GM12878 (cell line): ENCODE measurements at regions not wholly inside any gene's neighbourhood (a gene's known extent, or its start where the extent isn't known, plus 50 kb on each side); places are given as distances from the start of the nearest gene placed in this dataset.

Experiments
- ATAC-seq: fragments of 200-7000 bp; cut with Tn5 transposase; 3 replicates; pipeline ENCODE4 v1.9.1; 2020; ENCODE audit warnings: mild to moderate bottlenecking, moderate library complexity
- BruUV-seq: library from RNA; stranded (reverse); fragments of 400-500 nt; replicated peaks from 2 replicates; lab custom pipeline; 2021; lab: Mats Ljungman, UMichigan
- CTCF ChIA-PET: fragments of 300-600 bp; sonication (Branson Sonifier 250); formaldehyde crosslinking; extraction: SDS; loops from one replicate; lab custom pipeline; 2021; ENCODE audit warnings: inconsistent platforms; lab: Yijun Ruan, JAX
- POLR2A ChIA-PET: fragments of 350-600 bp; formaldehyde crosslinking; extraction: SDS; loops from one replicate; lab custom pipeline; 2021; ENCODE audit warnings: inconsistent platforms; lab: Charles Lee
- RAD21 ChIA-PET: fragments of 300-600 bp; sonication (Branson Sonifier 250); formaldehyde crosslinking; loops from one replicate; lab custom pipeline; 2023; ENCODE audit warnings: antibody characterized with exemption; ENCODE audit not compliant: unreplicated experiment; lab: Charles Lee
- SMC1A ChIA-PET: fragments of 300-600 bp; sonication (Branson Sonifier 250); formaldehyde crosslinking; loops from one replicate; lab custom pipeline; 2023; ENCODE audit not compliant: unreplicated experiment, uncharacterized antibody; lab: Charles Lee
- DNase-seq: peaks from one replicate; pipeline ENCODE4 v3.0.0-alpha.2; 2011; ENCODE audit warnings: low read depth, low spot score
- FAIRE-seq: peaks from 3 replicates; lab custom pipeline; 2011; peaks lifted over from hg19 to GRCh38; lab: Jason Lieb, UNC
- H2AFZ ChIP-seq: 2 replicates; pipeline ENCODE4 v1.6.0; 2011; ENCODE audit warnings: low read depth, low read length, control low read depth; ENCODE audit not compliant: control insufficient read depth
- H3K27ac ChIP-seq: 2 replicates; pipeline ENCODE4 v1.5.1; 2011; ENCODE audit warnings: control low read depth; ENCODE audit not compliant: control insufficient read depth, insufficient read depth
- H3K27me3 ChIP-seq, 2 experiments: replicated peaks in 1 of 2; 2 replicates each; pipeline versions ENCODE4 v1.6.0 to v1.6.1; 2011; ENCODE audit warnings: low read length in 1 of 2; ENCODE audit not compliant: control insufficient read depth in 2 of 2, insufficient read depth in 2 of 2
- H3K36me3 ChIP-seq, 2 experiments: 2 replicates each; pipeline ENCODE4 v1.5.1; 2011; ENCODE audit warnings: low read length in 1 of 2; ENCODE audit not compliant: control insufficient read depth in 2 of 2, insufficient read depth in 2 of 2
- H3K4me1 ChIP-seq: 2 replicates; pipeline ENCODE4 v1.6.1; 2011; ENCODE audit warnings: mild to moderate bottlenecking, low read length, moderate library complexity, mixed read lengths; ENCODE audit not compliant: control insufficient read depth, insufficient read depth
- H3K4me2 ChIP-seq: 2 replicates; pipeline ENCODE4 v1.6.0; 2011; ENCODE audit warnings: control low read depth; ENCODE audit not compliant: control insufficient read depth, insufficient read depth
- H3K4me3 ChIP-seq: fragments of 200-600 bp; sonication (generic); 2 replicates; pipeline ENCODE4 v1.5.1; 2016
- H3K79me2 ChIP-seq: 2 replicates; pipeline ENCODE4 v1.6.0; 2011; ENCODE audit warnings: low read length; ENCODE audit not compliant: control insufficient read depth, insufficient read depth
- H3K9ac ChIP-seq: 2 replicates; pipeline ENCODE4 v1.8.0; 2011; ENCODE audit warnings: low read length, control low read depth, mixed read lengths; ENCODE audit not compliant: control insufficient read depth, insufficient read depth
- H3K9me3 ChIP-seq: replicated peaks from 3 replicates; pipeline ENCODE4 v1.5.1; 2011; ENCODE audit warnings: mild to moderate bottlenecking, low read length; ENCODE audit not compliant: control insufficient read depth, insufficient read depth
- H4K20me1 ChIP-seq: 2 replicates; pipeline ENCODE4 v1.6.0; 2011; ENCODE audit not compliant: control insufficient read depth, insufficient read depth
- CBFB ChIP-seq: IDR thresholded peaks from 2 replicates; pipeline ENCODE4 v1.6.1; 2016; ENCODE audit warnings: antibody characterized with exemption, low read depth
- CBX5 ChIP-seq: sonication (generic); IDR thresholded peaks from 2 replicates; pipeline ENCODE4 v1.6.1; 2016; ENCODE audit warnings: low read depth, moderate library complexity, mild to moderate bottlenecking, inconsistent platforms
- ELK1 ChIP-seq: IDR thresholded peaks from 2 replicates; pipeline ENCODE4 v1.6.1; 2012; ENCODE audit warnings: low read depth, low read length, improper control_type of control experiment
- EZH2 ChIP-seq: IDR thresholded peaks from 2 replicates; pipeline ENCODE4 v1.6.1; 2012; ENCODE audit warnings: low read depth, mild to moderate bottlenecking, control low read depth, inconsistent platforms, low read length, borderline replicate concordance; ENCODE audit not compliant: control insufficient read depth
- IRF3 ChIP-seq: fragments of 450-650 bp; IDR thresholded peaks from 2 replicates; pipeline ENCODE4 v1.6.1; 2014; ENCODE audit warnings: mild to moderate bottlenecking
- MTA2 ChIP-seq: fragments of 450-650 bp; IDR thresholded peaks from 2 replicates; pipeline ENCODE4 v1.6.1; 2016; ENCODE audit warnings: low read depth, mild to moderate bottlenecking, moderate library complexity
- PBX3 ChIP-seq: IDR thresholded peaks from 2 replicates; pipeline ENCODE4 v1.6.1; 2011; ENCODE audit warnings: mild to moderate bottlenecking, low read depth, low read length, moderate library complexity; ENCODE audit not compliant: insufficient replicate concordance
- RELA ChIP-seq: fragments of 450-650 bp; IDR thresholded peaks from 2 replicates; pipeline ENCODE4 v1.8.0; 2014; ENCODE audit warnings: borderline replicate concordance; ENCODE audit not compliant: partially characterized antibody
- SMARCA5 ChIP-seq: fragments of 450-650 bp; IDR thresholded peaks from 2 replicates; pipeline ENCODE4 v1.6.1; 2017; ENCODE audit warnings: mild to moderate bottlenecking
- SMC3 ChIP-seq: IDR thresholded peaks from 2 replicates; pipeline ENCODE4 v1.6.1; 2011; ENCODE audit warnings: low read length, improper control_type of control experiment, borderline replicate concordance
- USF2 ChIP-seq: IDR thresholded peaks from 2 replicates; pipeline ENCODE4 v1.6.1; 2011; ENCODE audit warnings: low read depth, low read length, improper control_type of control experiment, borderline replicate concordance
- ZNF687 ChIP-seq: fragments of 450-650 bp; IDR thresholded peaks from 2 replicates; pipeline ENCODE4 v1.6.1; 2017; ENCODE audit warnings: mild to moderate bottlenecking, moderate library complexity
- ZZZ3 ChIP-seq: IDR thresholded peaks from 2 replicates; pipeline ENCODE4 v1.6.1; 2011; ENCODE audit warnings: low read depth; ENCODE audit not compliant: control insufficient read depth, insufficient read length
- WGBS: methylation state at CpG from one replicate; pipeline ENCODE4 v1.1.6; 2016; ENCODE audit warnings: low lambda C conversion rate; ENCODE audit not compliant: insufficient replicate concordance, insufficient coverage; ENCODE audit errors: missing lambda C conversion rate; 5-methylcytosine and 5-hydroxymethylcytosine counted together
- in situ Hi-C: fragments of 300-500 bp; cut with MboI; formaldehyde crosslinking; loops from 9 replicates; pipeline ENCODE4 v1.14.3; 2018; ENCODE audit warnings: mixed read lengths
- intact Hi-C: fragments of 100-400 bp; cut with micrococcal nuclease; formaldehyde crosslinking; loops from one replicate; pipeline ENCODE4 v1.14.2; 2022; ENCODE audit not compliant: unreplicated experiment

GRCh38 chr1:13994386-13994785 is 294.4 kb downstream of the PRDM2 start (continued):
- no peak for TF ChIP-seq USF2

GRCh38 chr1:13996334-13996733 is 296.3 kb downstream of the PRDM2 start:
- no peaks in the 10 kb centered on the region for H3K4me1 ChIP-seq
- no peak for FAIRE-seq
- no peaks in the 10 kb centered on the region; the same call in 2 of the 3 replicates for H3K9me3 ChIP-seq
- ATAC-seq = no peak
- intact Hi-C loops = no loop called here
- H3K4me3 ChIP-seq = no peak overlapping the region
- H3K36me3 ChIP-seq = no peaks in the 10 kb centered on the region
- H3K27me3 ChIP-seq = no peaks in the 10 kb centered on the region
- no peak for DNase-seq
- RAD21 ChIA-PET = no interaction called here
- CTCF ChIA-PET = no interaction called here
- no peak overlapping the region for H3K9ac ChIP-seq
- SMC1A ChIA-PET = no interaction called here
- H3K27ac ChIP-seq = no peak overlapping the region
- no peaks in the 10 kb centered on the region for H4K20me1 ChIP-seq
- H3K79me2 ChIP-seq = no peaks in the 10 kb centered on the region
- H3K4me2 ChIP-seq = no peak overlapping the region
- in situ Hi-C loops = no loop called here
- H2AFZ ChIP-seq = no peak overlapping the region
- WGBS = 46% methylated on average over 2 of the region's 2 CpGs
- no TSS peak for BruUV-seq
- POLR2A ChIA-PET = no interaction called here
- TF ChIP-seq SMARCA5 (no peak), IRF3 (no peak), EZH2 (no peak), ELK1 (no peak), RELA (no peak), ZNF687 (no peak), CBFB (no peak), CBX5 (no peak), SMC3 (no peak), MTA2 (no peak), PBX3 (no peak), ZZZ3 (no peak)
